ENCODE measurements at regions not wholly inside any gene's neighbourhood (a gene's known extent, or its start where the extent isn't known, plus 50 kb on each side); places are given as distances from the start of the nearest gene placed in this dataset.
"Not testable (repeated sequence)": the region's sequence is repeated elsewhere in the genome, so short reads cannot be mapped to it uniquely, and the experiment has no call there.

- no peak for DNase-seq
Measured at GRCh38 chr1:208731981-208732821, 488.0 kb upstream of the PLXNA2 start.

GRCh38 chr1:208737161-208737560, 493.0 kb upstream of the PLXNA2 start:
- DNase-seq, result no peak

DNA sequence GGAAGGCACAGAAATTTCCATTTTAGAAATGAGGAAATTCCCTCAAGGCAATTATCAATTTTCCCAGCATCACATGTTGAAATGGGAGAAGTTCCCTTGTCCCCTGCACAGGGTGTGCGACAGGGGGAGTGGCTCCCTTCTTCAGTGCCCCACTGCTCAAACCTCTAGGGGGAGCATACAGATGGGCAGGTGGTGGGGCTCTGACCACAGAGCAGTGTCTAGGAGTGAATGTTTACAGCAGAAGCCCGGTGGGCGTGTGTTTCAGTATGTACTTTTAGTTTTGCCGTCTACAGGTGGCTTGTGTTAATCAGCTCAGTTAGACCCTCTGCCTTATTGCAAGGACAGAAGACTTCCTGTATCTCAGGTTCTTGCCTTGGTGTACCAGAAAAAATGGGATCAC, 493.7 kb upstream of the PLXNA2 start:
- DNase-seq, result no peak

- DNase-seq, result not testable (repeated sequence)
Measured at GRCh38 chr1:208739636-208740035, 495.5 kb upstream of the PLXNA2 start.

GRCh38 chr1:208741296-208741695, 497.1 kb upstream of the PLXNA2 start:
- no peak for DNase-seq

- no peak for DNase-seq
Measured at GRCh38 chr1:208743361-208743760, 499.2 kb upstream of the PLXNA2 start.

GRCh38 chr1:208747979-208748378, 503.8 kb upstream of the PLXNA2 start:
- no peak for DNase-seq

DNA sequence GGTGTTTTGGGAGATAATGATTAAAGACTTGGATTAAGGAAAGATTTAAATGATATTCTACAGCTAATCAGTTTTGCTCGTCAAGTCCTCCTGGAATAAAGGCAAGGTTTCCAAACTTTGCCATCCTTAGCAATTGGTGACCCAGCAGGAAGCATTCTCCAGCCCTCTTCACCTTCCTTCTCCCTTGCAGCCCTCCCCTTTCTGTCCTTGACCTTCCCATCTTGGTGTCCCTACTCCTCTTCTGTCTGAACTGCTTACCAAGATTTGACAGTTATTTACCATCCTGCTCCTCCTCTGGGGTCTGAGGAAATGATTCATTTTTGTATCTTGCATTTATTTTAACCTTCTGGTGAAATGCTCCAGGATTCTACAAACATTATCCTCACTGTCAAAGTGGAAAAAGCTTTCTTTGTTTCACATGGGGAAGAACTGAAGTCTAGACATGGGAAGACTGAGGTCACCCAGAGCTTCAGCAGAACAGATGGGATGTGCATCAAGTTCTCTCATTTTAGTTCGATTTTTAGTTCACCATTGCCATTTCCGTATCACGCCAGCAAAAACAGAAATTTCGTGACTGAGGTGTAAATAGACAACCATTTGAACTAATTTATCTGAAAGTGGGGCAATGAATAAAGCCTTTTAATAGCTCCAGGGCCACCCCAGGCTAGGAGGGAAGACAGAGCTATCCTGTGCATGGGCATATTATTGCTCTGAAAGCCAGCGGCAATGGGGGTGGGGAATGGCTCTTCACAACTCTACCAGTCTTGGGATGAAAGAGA, 504.4 kb upstream of the PLXNA2 start:
- no peak for DNase-seq

- no peak for DNase-seq
Measured at GRCh38 chr1:208756339-208756981, 512.3 kb upstream of the PLXNA2 start.

DNA sequence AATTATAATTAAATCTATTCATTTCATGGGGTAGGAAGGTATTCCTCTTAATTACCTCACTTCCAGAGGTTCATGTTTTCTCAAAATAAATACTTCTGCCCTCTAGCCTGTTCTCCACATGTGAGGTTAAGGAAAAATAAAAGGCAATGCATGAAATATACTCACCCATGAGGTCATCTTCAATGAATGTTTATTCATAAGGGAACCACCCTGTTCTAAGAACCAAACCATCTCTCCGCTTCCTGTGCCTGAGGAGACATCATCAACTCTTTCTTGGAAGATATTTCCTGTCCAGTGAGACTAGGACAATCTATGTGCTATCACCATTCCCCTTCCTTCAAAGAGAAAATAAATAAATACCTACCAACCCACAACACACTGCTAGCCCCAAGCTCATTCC, 513.7 kb upstream of the PLXNA2 start:
- no peak for DNase-seq

GRCh38 chr1:208759255-208759654, 515.1 kb upstream of the PLXNA2 start:
- DNase-seq, result no peak

GRCh38 chr1:208763971-208764370, 519.8 kb upstream of the PLXNA2 start:
- no peak for DNase-seq

GRCh38 chr1:208766832-208767231, 522.6 kb upstream of the PLXNA2 start:
- no peak for DNase-seq

- no peak for DNase-seq
Measured at GRCh38 chr1:208767816-208768215, 523.6 kb upstream of the PLXNA2 start.

DNA sequence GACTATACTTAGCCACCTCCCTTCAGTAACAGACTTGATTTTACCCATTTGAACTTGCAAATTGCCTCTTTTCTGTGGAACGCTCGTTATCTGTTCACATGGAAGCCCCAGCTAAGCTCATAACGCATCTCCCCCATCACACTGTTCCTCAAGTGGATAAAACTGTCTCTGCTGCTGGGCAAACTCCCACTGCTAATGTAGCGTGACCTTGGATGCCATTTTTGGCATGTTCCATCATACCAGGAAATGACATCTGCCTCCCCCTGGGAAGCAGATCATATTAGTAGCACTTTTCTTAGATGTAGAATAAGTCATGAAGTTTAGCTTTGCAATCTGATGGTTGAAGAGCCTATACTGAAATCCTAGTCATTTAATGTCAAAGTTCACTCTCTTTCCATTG, 528.7 kb upstream of the PLXNA2 start:
- no peak for DNase-seq

DNA sequence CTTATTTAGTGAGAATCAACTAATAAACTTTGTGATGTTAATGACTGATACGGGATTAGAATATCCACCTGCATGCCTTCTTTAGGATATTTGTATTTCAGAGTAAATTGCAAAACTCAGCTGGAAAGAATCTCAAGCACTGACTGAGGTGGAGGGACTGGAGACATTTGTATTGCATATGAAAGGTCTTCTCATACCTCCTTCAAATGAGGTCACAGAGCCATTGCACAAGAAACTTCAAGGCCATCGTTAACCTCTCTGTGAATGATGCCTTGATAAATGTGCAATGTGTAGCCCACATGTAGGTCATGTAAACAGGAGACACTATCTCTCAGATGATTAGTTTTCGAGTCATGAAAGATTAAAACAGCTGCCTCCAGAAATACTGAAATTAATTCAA, 531.7 kb upstream of the PLXNA2 start:
- no peak for DNase-seq

GRCh38 chr1:208778417-208778816, 534.2 kb upstream of the PLXNA2 start:
- DNase-seq, result no peak

DNA sequence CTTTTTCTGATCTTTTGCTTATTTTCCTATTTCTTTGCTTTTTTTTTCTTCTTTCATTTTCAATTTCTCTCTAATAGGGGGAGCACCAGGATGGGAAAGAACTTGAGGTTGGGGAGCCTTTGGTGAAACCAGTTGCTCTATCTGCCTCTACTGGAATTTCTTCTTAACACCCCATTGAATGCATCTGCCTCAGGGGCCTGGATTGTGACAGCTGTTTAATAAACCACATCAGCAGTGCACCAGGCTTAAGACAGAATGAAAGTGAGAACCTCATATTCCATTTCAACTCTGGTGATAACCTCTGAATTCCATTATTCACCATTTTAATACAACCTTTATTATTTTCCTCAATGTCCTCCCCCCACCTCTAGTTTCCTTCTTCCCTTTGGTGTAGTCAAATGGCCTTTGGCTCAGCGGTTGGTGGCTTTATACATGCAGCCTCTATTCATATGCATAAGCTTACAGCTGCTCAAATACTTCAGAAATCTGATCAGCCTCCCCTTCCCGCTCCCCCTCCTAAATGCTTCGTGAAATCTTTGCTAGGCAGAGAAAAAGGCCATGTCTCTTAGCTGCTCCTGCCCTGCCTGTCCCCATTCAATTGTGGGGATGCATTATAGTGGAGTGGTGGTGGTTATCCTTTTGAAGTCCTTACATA, 537.3 kb upstream of the PLXNA2 start:
- DNase-seq, result no peak

- no peak for DNase-seq
Measured at GRCh38 chr1:208782186-208782585, 538.0 kb upstream of the PLXNA2 start.

GRCh38 chr1:208785629-208786028, 541.4 kb upstream of the PLXNA2 start:
- no peak for DNase-seq

- DNase-seq, result no peak
Measured at GRCh38 chr1:208787219-208787618, 543.0 kb upstream of the PLXNA2 start.

DNA sequence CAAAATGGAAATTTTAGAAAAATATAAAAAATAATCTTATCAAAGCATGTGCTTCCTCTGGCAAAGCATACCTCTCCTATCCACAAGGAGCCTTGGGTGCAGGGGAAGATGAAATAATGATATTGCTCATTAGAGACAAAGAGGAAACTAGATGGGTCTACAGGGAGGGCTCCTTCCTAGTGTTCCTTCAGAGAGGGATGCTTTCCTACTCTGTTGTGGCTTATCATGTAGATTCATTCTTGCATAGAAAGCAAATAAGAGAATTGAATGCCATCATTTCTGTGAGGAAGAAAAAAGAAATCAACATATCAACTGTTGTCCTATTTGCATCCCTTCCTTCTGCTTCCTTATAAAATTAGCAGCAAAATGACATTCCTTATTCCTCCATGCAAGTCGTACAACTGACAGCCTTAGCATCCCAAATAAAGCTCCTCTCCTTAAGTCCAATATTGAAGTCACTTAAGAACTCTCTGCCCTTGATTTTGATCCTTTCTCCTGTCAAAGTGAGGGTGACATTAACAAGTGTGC, 543.9 kb upstream of the PLXNA2 start:
- no peak for DNase-seq

GRCh38 chr1:208791456-208791855, 547.3 kb upstream of the PLXNA2 start:
- no peak for DNase-seq
